ENCODE measurements at regions not wholly inside any gene's neighbourhood (a gene's known extent, or its start where the extent isn't known, plus 50 kb on each side); places are given as distances from the start of the nearest gene placed in this dataset.
"Not testable (repeated sequence)": the region's sequence is repeated elsewhere in the genome, so short reads cannot be mapped to it uniquely, and the experiment has no call there.

- DNase-seq (ENCODE audit: low read depth), result peak; percentile 86
- Histone ChIP-seq H3K4me3 (ENCODE audit: low read length) (no peak overlapping the region), H3K9me3 (ENCODE audit: control insufficient read depth, low read length) (peaks cover 1% of the 10 kb centered on the region), H3K27me3 (replicated peaks; ENCODE audit: control insufficient read depth, insufficient read depth, low read length) (no peaks in the 10 kb centered on the region), H3K9ac (ENCODE audit: low read length) (no peak overlapping the region), H3K4me1 (ENCODE audit: control insufficient read depth, insufficient read depth, low read length) (peaks cover 40% of the 10 kb centered on the region), H3K36me3 (ENCODE audit: control insufficient read depth, insufficient read depth, low read length, severe bottlenecking) (no peaks in the 10 kb centered on the region)
These were observed 115.4 kb downstream of the LHX2 start for GRCh38 chr9:124126648-124127646.

GRCh38 chr9:124128568-124129166 lies 117.1 kb downstream of the LHX2 start:
- no peaks in the 10 kb centered on the region for H3K36me3 ChIP-seq (ENCODE audit: control insufficient read depth, insufficient read depth, low read length, severe bottlenecking)

GRCh38 chr9:124130277-124131075 lies 118.9 kb downstream of the LHX2 start:
- Histone ChIP-seq H3K4me1 (ENCODE audit: control insufficient read depth, insufficient read depth, low read length) (peaks cover 26% of the 10 kb centered on the region), H3K9ac (ENCODE audit: low read length) (peak overlapping the region; percentile 67), H3K36me3 (ENCODE audit: control insufficient read depth, insufficient read depth, low read length, severe bottlenecking) (no peaks in the 10 kb centered on the region), H3K9me3 (ENCODE audit: control insufficient read depth, low read length) (no peaks in the 10 kb centered on the region), H3K4me3 (ENCODE audit: low read length) (no peak overlapping the region), H3K27me3 (replicated peaks; ENCODE audit: control insufficient read depth, insufficient read depth, low read length) (no peaks in the 10 kb centered on the region)
- no peak for DNase-seq (ENCODE audit: low read depth)

More at GRCh38 chr9:124128568-124129166, 117.1 kb downstream of the LHX2 start:
- no peak overlapping the region for H3K9ac ChIP-seq (ENCODE audit: low read length)
- H3K4me1 ChIP-seq (ENCODE audit: control insufficient read depth, insufficient read depth, low read length), result peaks cover 37% of the 10 kb centered on the region
- H3K9me3 ChIP-seq (ENCODE audit: control insufficient read depth, low read length), result no peaks in the 10 kb centered on the region
- no peaks in the 10 kb centered on the region for H3K27me3 ChIP-seq (replicated peaks; ENCODE audit: control insufficient read depth, insufficient read depth, low read length)
- DNase-seq (ENCODE audit: low read depth), result no peak
- no peak overlapping the region for H3K4me3 ChIP-seq (ENCODE audit: low read length)

GRCh38 chr9:124131518-124131917 lies 120.0 kb downstream of the LHX2 start:
- H3K9ac ChIP-seq (ENCODE audit: low read length), result peak overlapping the region; percentile 67
- H3K4me3 ChIP-seq (ENCODE audit: low read length); H3K27me3 ChIP-seq (replicated peaks; ENCODE audit: control insufficient read depth, insufficient read depth, low read length); DNase-seq (ENCODE audit: low read depth); H3K36me3 ChIP-seq (ENCODE audit: control insufficient read depth, insufficient read depth, low read length, severe bottlenecking); H3K9me3 ChIP-seq (ENCODE audit: control insufficient read depth, low read length): not testable (repeated sequence)
- H3K4me1 ChIP-seq (ENCODE audit: control insufficient read depth, insufficient read depth, low read length), result peaks cover 28% of the 10 kb centered on the region

- peaks cover 40% of the 10 kb centered on the region for H3K4me1 ChIP-seq (ENCODE audit: control insufficient read depth, insufficient read depth, low read length)
- no peak for DNase-seq (ENCODE audit: low read depth)
- H3K9me3 ChIP-seq (ENCODE audit: control insufficient read depth, low read length), result no peaks in the 10 kb centered on the region
- no peaks in the 10 kb centered on the region for H3K27me3 ChIP-seq (replicated peaks; ENCODE audit: control insufficient read depth, insufficient read depth, low read length)
- no peaks in the 10 kb centered on the region for H3K36me3 ChIP-seq (ENCODE audit: control insufficient read depth, insufficient read depth, low read length, severe bottlenecking)
- no peak overlapping the region for H3K4me3 ChIP-seq (ENCODE audit: low read length)
- H3K9ac ChIP-seq (ENCODE audit: low read length), result no peak overlapping the region
These were observed 121.1 kb downstream of the LHX2 start for GRCh38 chr9:124132671-124133147.

GRCh38 chr9:124133727-124134126 lies 122.2 kb downstream of the LHX2 start:
- peak; percentile 27 for DNase-seq (ENCODE audit: low read depth)
- H3K4me3 ChIP-seq (ENCODE audit: low read length), result no peak overlapping the region
- H3K9ac ChIP-seq (ENCODE audit: low read length), result no peak overlapping the region
- no peaks in the 10 kb centered on the region for H3K27me3 ChIP-seq (replicated peaks; ENCODE audit: control insufficient read depth, insufficient read depth, low read length)
- peaks cover 50% of the 10 kb centered on the region for H3K4me1 ChIP-seq (ENCODE audit: control insufficient read depth, insufficient read depth, low read length)
- no peaks in the 10 kb centered on the region for H3K9me3 ChIP-seq (ENCODE audit: control insufficient read depth, low read length)
- no peaks in the 10 kb centered on the region for H3K36me3 ChIP-seq (ENCODE audit: control insufficient read depth, insufficient read depth, low read length, severe bottlenecking)

GRCh38 chr9:124134526-124134925 lies 123.0 kb downstream of the LHX2 start:
- no peak for DNase-seq (ENCODE audit: low read depth)
- H3K27me3 ChIP-seq (replicated peaks; ENCODE audit: control insufficient read depth, insufficient read depth, low read length), result no peaks in the 10 kb centered on the region
- no peak overlapping the region for H3K4me3 ChIP-seq (ENCODE audit: low read length)
- H3K9ac ChIP-seq (ENCODE audit: low read length), result no peak overlapping the region
- peaks cover 58% of the 10 kb centered on the region for H3K4me1 ChIP-seq (ENCODE audit: control insufficient read depth, insufficient read depth, low read length)
- no peaks in the 10 kb centered on the region for H3K9me3 ChIP-seq (ENCODE audit: control insufficient read depth, low read length)
- H3K36me3 ChIP-seq (ENCODE audit: control insufficient read depth, insufficient read depth, low read length, severe bottlenecking), result no peaks in the 10 kb centered on the region

GRCh38 chr9:124135813-124136365 lies 121.9 kb upstream of the NEK6 start:
- Histone ChIP-seq H3K9me3 (ENCODE audit: control insufficient read depth, low read length) (no peaks in the 10 kb centered on the region), H3K4me1 (ENCODE audit: control insufficient read depth, insufficient read depth, low read length) (peaks cover 55% of the 10 kb centered on the region), H3K36me3 (ENCODE audit: control insufficient read depth, insufficient read depth, low read length, severe bottlenecking) (no peaks in the 10 kb centered on the region), H3K27me3 (replicated peaks; ENCODE audit: control insufficient read depth, insufficient read depth, low read length) (no peaks in the 10 kb centered on the region), H3K4me3 (ENCODE audit: low read length) (no peak overlapping the region), H3K9ac (ENCODE audit: low read length) (no peak overlapping the region)
- no peak for DNase-seq (ENCODE audit: low read depth)

- Histone ChIP-seq H3K9ac (ENCODE audit: low read length) (peak overlapping the region; percentile 60), H3K9me3 (ENCODE audit: control insufficient read depth, low read length) (no peaks in the 10 kb centered on the region), H3K27me3 (replicated peaks; ENCODE audit: control insufficient read depth, insufficient read depth, low read length) (no peaks in the 10 kb centered on the region), H3K36me3 (ENCODE audit: control insufficient read depth, insufficient read depth, low read length, severe bottlenecking) (no peaks in the 10 kb centered on the region), H3K4me3 (ENCODE audit: low read length) (peak overlapping the region; percentile 12), H3K4me1 (ENCODE audit: control insufficient read depth, insufficient read depth, low read length) (peaks cover 43% of the 10 kb centered on the region)
- DNase-seq (ENCODE audit: low read depth), result no peak
These were observed 120.5 kb upstream of the NEK6 start for GRCh38 chr9:124137009-124137943.

GRCh38 chr9:124137944-124138335 lies 119.8 kb upstream of the NEK6 start:
- no peak for DNase-seq (ENCODE audit: low read depth)
- no peak overlapping the region for H3K4me3 ChIP-seq (ENCODE audit: low read length)
- peak overlapping the region; percentile 60 for H3K9ac ChIP-seq (ENCODE audit: low read length)
- peaks cover 43% of the 10 kb centered on the region for H3K4me1 ChIP-seq (ENCODE audit: control insufficient read depth, insufficient read depth, low read length)
- H3K27me3 ChIP-seq (replicated peaks; ENCODE audit: control insufficient read depth, insufficient read depth, low read length), result no peaks in the 10 kb centered on the region
- H3K36me3 ChIP-seq (ENCODE audit: control insufficient read depth, insufficient read depth, low read length, severe bottlenecking), result no peaks in the 10 kb centered on the region
- no peaks in the 10 kb centered on the region for H3K9me3 ChIP-seq (ENCODE audit: control insufficient read depth, low read length)
